ENCODE measurements at regions not wholly inside any gene's neighbourhood (a gene's known extent, or its start where the extent isn't known, plus 50 kb on each side); places are given as distances from the start of the nearest gene placed in this dataset.

GRCh38 chr1:37392051-37392450 lies 82.3 kb upstream of the ZC3H12A start:
- Histone ChIP-seq H2AFZ (ENCODE audit: low read length) (no peak overlapping the region), H3K27me3 (replicated peaks; ENCODE audit: insufficient read depth, low read length) (no peaks in the 10 kb centered on the region), H3K4me3 (ENCODE audit: low read length) (no peak overlapping the region), H3K4me1 (ENCODE audit: low read length) (no peaks in the 10 kb centered on the region), H3K79me2 (ENCODE audit: low read length) (no peaks in the 10 kb centered on the region), H3K9me3 (replicated peaks; ENCODE audit: insufficient read depth, low read length) (no peaks in the 10 kb centered on the region), H3K4me2 (ENCODE audit: low read depth, low read length) (no peak overlapping the region), H3F3A (ENCODE audit: insufficient read depth, low read length) (no peaks in the 10 kb centered on the region), H3K36me3 (replicated peaks; ENCODE audit: insufficient read depth, low read length) (no peaks in the 10 kb centered on the region), H4K20me1 (ENCODE audit: insufficient read depth, low read length) (no peaks in the 10 kb centered on the region), H3K9me2 (replicated peaks; ENCODE audit: insufficient read depth, low read length) (no peaks in the 10 kb centered on the region), H3K9ac (ENCODE audit: low read length) (no peak overlapping the region), H3K27ac (ENCODE audit: low read length) (no peak overlapping the region)
- TF ChIP-seq EZH2 (optimal IDR thresholded peaks at IDR 0.05; ENCODE audit: low read depth, low read length), result no peak
- no peak for TF ChIP-seq EZH2phosphoT487 (IDR thresholded peaks at IDR 0.05; ENCODE audit: low read length)
- TF ChIP-seq CTCF (IDR thresholded peaks at IDR 0.05; ENCODE audit: low read length), result no peak
- no peak for DNase-seq

GRCh38 chr1:37393173-37394120 lies 80.9 kb upstream of the ZC3H12A start:
- H3K36me3 ChIP-seq (replicated peaks; ENCODE audit: insufficient read depth, low read length), result no peaks in the 10 kb centered on the region
- no peak for TF ChIP-seq EZH2phosphoT487 (IDR thresholded peaks at IDR 0.05; ENCODE audit: low read length)
- no peak for TF ChIP-seq CTCF (IDR thresholded peaks at IDR 0.05; ENCODE audit: low read length)
- TF ChIP-seq EZH2 (optimal IDR thresholded peaks at IDR 0.05; ENCODE audit: low read depth, low read length), result no peak
- no peaks in the 10 kb centered on the region for H3K4me1 ChIP-seq (ENCODE audit: low read length)
- no peak for DNase-seq
- H3F3A ChIP-seq (ENCODE audit: insufficient read depth, low read length), result no peaks in the 10 kb centered on the region
- no peak overlapping the region for H3K27ac ChIP-seq (ENCODE audit: low read length)
- H3K4me2 ChIP-seq (ENCODE audit: low read depth, low read length), result no peak overlapping the region
- no peaks in the 10 kb centered on the region for H3K79me2 ChIP-seq (ENCODE audit: low read length)
- no peak overlapping the region for H3K9ac ChIP-seq (ENCODE audit: low read length)
- H3K9me2 ChIP-seq (replicated peaks; ENCODE audit: insufficient read depth, low read length), result no peaks in the 10 kb centered on the region
- no peaks in the 10 kb centered on the region for H3K9me3 ChIP-seq (replicated peaks; ENCODE audit: insufficient read depth, low read length)
- no peaks in the 10 kb centered on the region for H4K20me1 ChIP-seq (ENCODE audit: insufficient read depth, low read length)
- H3K27me3 ChIP-seq (replicated peaks; ENCODE audit: insufficient read depth, low read length), result no peaks in the 10 kb centered on the region
- no peak overlapping the region for H3K4me3 ChIP-seq (ENCODE audit: low read length)
- no peak overlapping the region for H2AFZ ChIP-seq (ENCODE audit: low read length)

- no peaks in the 10 kb centered on the region for H3K36me3 ChIP-seq (replicated peaks; ENCODE audit: insufficient read depth, low read length)
- no peak overlapping the region for H3K9ac ChIP-seq (ENCODE audit: low read length)
- H3K9me3 ChIP-seq (replicated peaks; ENCODE audit: insufficient read depth, low read length), result no peaks in the 10 kb centered on the region
- no peaks in the 10 kb centered on the region for H4K20me1 ChIP-seq (ENCODE audit: insufficient read depth, low read length)
- no peak overlapping the region for H3K4me3 ChIP-seq (ENCODE audit: low read length)
- no peaks in the 10 kb centered on the region for H3K79me2 ChIP-seq (ENCODE audit: low read length)
- H3K9me2 ChIP-seq (replicated peaks; ENCODE audit: insufficient read depth, low read length), result no peaks in the 10 kb centered on the region
- DNase-seq, result no peak
- no peak overlapping the region for H2AFZ ChIP-seq (ENCODE audit: low read length)
- no peaks in the 10 kb centered on the region for H3K27me3 ChIP-seq (replicated peaks; ENCODE audit: insufficient read depth, low read length)
- no peak overlapping the region for H3K27ac ChIP-seq (ENCODE audit: low read length)
- no peak overlapping the region for H3K4me2 ChIP-seq (ENCODE audit: low read depth, low read length)
- H3F3A ChIP-seq (ENCODE audit: insufficient read depth, low read length), result no peaks in the 10 kb centered on the region
- TF ChIP-seq EZH2 (optimal IDR thresholded peaks at IDR 0.05; ENCODE audit: low read depth, low read length), result no peak
- TF ChIP-seq CTCF (IDR thresholded peaks at IDR 0.05; ENCODE audit: low read length), result no peak
- no peak for TF ChIP-seq EZH2phosphoT487 (IDR thresholded peaks at IDR 0.05; ENCODE audit: low read length)
- H3K4me1 ChIP-seq (ENCODE audit: low read length), result no peaks in the 10 kb centered on the region
Observed at GRCh38 chr1:37394574-37395464, 79.6 kb upstream of the ZC3H12A start.

Data from MM.1S (cell line).